Activated T-helper 2 cell treated with anti-CD3 and anti-CD28 coated beads, Interferon-gamma antibody, Interleukin-2, Interleukin-4, amounts not matched to agents 10 μg/mL and 5 μg/mL and 100 μg/mL, durations not matched to agents 14 hours and 24 hours and 36 hours (primary cell): ENCODE measurements at regions not wholly inside any gene's neighbourhood (a gene's known extent, or its start where the extent isn't known, plus 50 kb on each side); places are given as distances from the start of the nearest gene placed in this dataset.
"Not testable (repeated sequence)": the region's sequence is repeated elsewhere in the genome, so short reads cannot be mapped to it uniquely, and the experiment has no call there.

Experiments used
- DNase-seq: peaks from one replicate; pipeline ENCODE4 v3.0.0; 2021; ENCODE audit warnings: low spot score
- H3K27ac Mint-ChIP-seq: one replicate; pipeline ENCODE4 v1.8.0; 2021; ENCODE audit warnings: mixed read lengths
- H3K27me3 Mint-ChIP-seq: one replicate; pipeline ENCODE4 v1.8.0; 2021; ENCODE audit warnings: low read depth, mixed read lengths
- H3K36me3 Mint-ChIP-seq: one replicate; pipeline ENCODE4 v1.8.0; 2021; ENCODE audit warnings: low read depth, mixed read lengths
- H3K4me1 Mint-ChIP-seq: one replicate; pipeline ENCODE4 v1.8.0; 2021; ENCODE audit warnings: low read depth, mixed read lengths
- H3K4me3 Mint-ChIP-seq: one replicate; pipeline ENCODE4 v1.8.0; 2021; ENCODE audit warnings: low read depth, mild to moderate bottlenecking, moderate library complexity, mixed read lengths
- H3K9me3 Mint-ChIP-seq: one replicate; pipeline ENCODE4 v1.8.0; 2021; ENCODE audit warnings: mixed read lengths
- intact Hi-C: fragments of 100-400 bp; cut with micrococcal nuclease; formaldehyde crosslinking; loops from one replicate; pipeline ENCODE4 v1.15.1; 2023

GRCh38 chr2:57185568-57185967 lies 861.0 kb upstream of the VRK2 start:
- H3K4me3 Mint-ChIP-seq, result no peak overlapping the region
- H3K4me1 Mint-ChIP-seq, result no peaks in the 10 kb centered on the region
- H3K9me3 Mint-ChIP-seq, result peaks cover 11% of the 10 kb centered on the region
- no peak overlapping the region for H3K27ac Mint-ChIP-seq
- no peaks in the 10 kb centered on the region for H3K36me3 Mint-ChIP-seq
- intact Hi-C loops, result loop anchor here (5.0 kb wide), 1 partner anchor 47 kb away; no protein-coding TSS in a partner anchor
- no peaks in the 10 kb centered on the region for H3K27me3 Mint-ChIP-seq
- DNase-seq, result no peak

- Mint-ChIP-seq H3K27ac (no peak overlapping the region), H3K36me3 (no peaks in the 10 kb centered on the region), H3K27me3 (no peaks in the 10 kb centered on the region), H3K4me3 (no peak overlapping the region), H3K9me3 (peaks cover 19% of the 10 kb centered on the region), H3K4me1 (no peaks in the 10 kb centered on the region)
- no peak for DNase-seq
- intact Hi-C loops, result no loop called here
These were observed 856.6 kb upstream of the VRK2 start for GRCh38 chr2:57190007-57190406.

DNA sequence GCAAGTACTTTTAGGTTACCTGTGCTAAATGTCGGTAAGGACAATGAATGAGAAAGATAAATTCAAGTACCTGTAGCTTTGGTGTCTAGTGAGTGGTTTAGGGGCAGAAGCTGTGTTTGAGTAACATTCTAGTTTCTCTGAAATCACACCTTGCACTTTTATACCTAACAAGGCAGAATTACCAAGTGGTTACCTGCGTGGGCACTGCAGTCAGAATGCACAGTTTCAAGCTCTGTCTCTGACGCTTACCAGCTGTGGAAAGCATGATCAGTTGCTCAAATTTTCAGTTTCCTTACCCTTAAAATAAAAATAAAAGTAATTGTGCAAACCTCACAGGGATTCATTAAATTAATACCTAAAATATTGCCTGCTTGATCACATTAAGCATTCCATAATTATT lies 846.9 kb upstream of the VRK2 start:
- Mint-ChIP-seq H3K36me3 (no peaks in the 10 kb centered on the region), H3K4me3 (no peak overlapping the region), H3K4me1 (no peaks in the 10 kb centered on the region), H3K27me3 (no peaks in the 10 kb centered on the region), H3K9me3 (peaks cover 27% of the 10 kb centered on the region), H3K27ac (no peak overlapping the region)
- intact Hi-C loops, result no loop called here
- no peak for DNase-seq

- Mint-ChIP-seq H3K4me3 (no peak overlapping the region), H3K27me3 (no peaks in the 10 kb centered on the region), H3K4me1 (no peaks in the 10 kb centered on the region), H3K9me3 (peaks cover 22% of the 10 kb centered on the region), H3K27ac (no peak overlapping the region), H3K36me3 (no peaks in the 10 kb centered on the region)
- no peak for DNase-seq
- intact Hi-C loops, result no loop called here
These were observed 842.2 kb upstream of the VRK2 start for GRCh38 chr2:57204364-57204763.

GRCh38 chr2:57205241-57205640 lies 841.4 kb upstream of the VRK2 start:
- Mint-ChIP-seq H3K36me3 (no peaks in the 10 kb centered on the region), H3K27me3 (no peaks in the 10 kb centered on the region), H3K9me3 (peaks cover 23% of the 10 kb centered on the region), H3K27ac (no peak overlapping the region), H3K4me3 (no peak overlapping the region), H3K4me1 (no peaks in the 10 kb centered on the region)
- intact Hi-C loops, result no loop called here
- DNase-seq, result no peak

- DNase-seq, result no peak
- intact Hi-C loops, result no loop called here
- peaks cover 26% of the 10 kb centered on the region for H3K9me3 Mint-ChIP-seq
These were observed 839.4 kb upstream of the VRK2 start for GRCh38 chr2:57207191-57207590.

GRCh38 chr2:57209799-57210198 lies 836.8 kb upstream of the VRK2 start:
- H3K36me3 Mint-ChIP-seq, result no peaks in the 10 kb centered on the region
- H3K9me3 Mint-ChIP-seq, result peaks cover 33% of the 10 kb centered on the region
- H3K27ac Mint-ChIP-seq, result no peak overlapping the region
- no peaks in the 10 kb centered on the region for H3K4me1 Mint-ChIP-seq
- no peaks in the 10 kb centered on the region for H3K27me3 Mint-ChIP-seq
- no peak for DNase-seq
- H3K4me3 Mint-ChIP-seq, result no peak overlapping the region
- intact Hi-C loops, result no loop called here

More at GRCh38 chr2:57207191-57207590, 839.4 kb upstream of the VRK2 start:
- Mint-ChIP-seq H3K4me3 (no peak overlapping the region), H3K27me3 (no peaks in the 10 kb centered on the region), H3K4me1 (no peaks in the 10 kb centered on the region), H3K36me3 (no peaks in the 10 kb centered on the region), H3K27ac (no peak overlapping the region)

DNA sequence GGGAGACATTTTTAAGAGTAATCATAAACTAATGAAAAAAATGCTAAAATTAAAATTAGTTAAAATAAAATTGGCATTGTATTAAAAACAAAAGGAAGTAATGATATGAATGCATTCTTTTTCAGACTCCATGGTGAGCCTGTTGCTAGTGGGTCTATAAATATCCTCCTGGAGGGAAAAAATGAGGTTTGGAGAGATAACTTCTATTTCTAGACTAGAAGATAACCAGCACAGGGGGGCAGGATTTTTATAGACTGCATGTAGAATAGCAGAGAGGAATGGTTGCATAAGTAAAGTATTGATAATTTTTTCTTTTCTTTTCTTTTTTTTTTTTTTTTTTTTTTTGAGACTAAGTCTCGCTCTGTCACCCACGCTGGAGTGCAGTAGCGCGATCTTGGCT lies 835.8 kb upstream of the VRK2 start:
- no peaks in the 10 kb centered on the region for H3K4me1 Mint-ChIP-seq
- H3K9me3 Mint-ChIP-seq, result peaks cover 30% of the 10 kb centered on the region
- H3K27me3 Mint-ChIP-seq, result no peaks in the 10 kb centered on the region
- H3K4me3 Mint-ChIP-seq, result no peak overlapping the region
- intact Hi-C loops, result no loop called here
- no peak for DNase-seq
- no peak overlapping the region for H3K27ac Mint-ChIP-seq
- no peaks in the 10 kb centered on the region for H3K36me3 Mint-ChIP-seq

DNA sequence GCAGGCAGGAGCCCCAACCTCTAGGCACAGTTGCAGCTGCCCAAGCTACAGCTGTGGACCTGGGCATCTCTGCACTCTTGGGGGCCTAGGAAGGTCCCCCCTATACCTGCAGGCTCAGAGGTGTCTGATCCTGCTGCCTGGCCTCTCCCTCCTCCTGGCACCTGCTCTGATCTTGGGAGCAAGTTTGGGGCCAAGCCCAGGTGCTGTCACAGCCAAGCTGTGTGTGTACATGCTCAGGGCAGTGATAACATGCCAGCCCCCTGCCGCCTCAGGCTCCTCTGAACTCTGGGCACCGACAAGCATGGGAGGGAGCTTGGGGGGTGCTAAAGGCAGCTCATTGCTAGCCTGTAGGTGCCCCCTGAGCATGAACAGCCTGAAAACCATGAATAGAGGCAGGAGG lies 829.6 kb upstream of the VRK2 start:
- intact Hi-C loops, result no loop called here
- DNase-seq, result no peak
- H3K27ac Mint-ChIP-seq, result no peak overlapping the region
- H3K4me1 Mint-ChIP-seq, result no peaks in the 10 kb centered on the region
- no peaks in the 10 kb centered on the region for H3K36me3 Mint-ChIP-seq
- no peak overlapping the region for H3K4me3 Mint-ChIP-seq
- H3K27me3 Mint-ChIP-seq, result no peaks in the 10 kb centered on the region
- peaks cover 36% of the 10 kb centered on the region for H3K9me3 Mint-ChIP-seq

DNA sequence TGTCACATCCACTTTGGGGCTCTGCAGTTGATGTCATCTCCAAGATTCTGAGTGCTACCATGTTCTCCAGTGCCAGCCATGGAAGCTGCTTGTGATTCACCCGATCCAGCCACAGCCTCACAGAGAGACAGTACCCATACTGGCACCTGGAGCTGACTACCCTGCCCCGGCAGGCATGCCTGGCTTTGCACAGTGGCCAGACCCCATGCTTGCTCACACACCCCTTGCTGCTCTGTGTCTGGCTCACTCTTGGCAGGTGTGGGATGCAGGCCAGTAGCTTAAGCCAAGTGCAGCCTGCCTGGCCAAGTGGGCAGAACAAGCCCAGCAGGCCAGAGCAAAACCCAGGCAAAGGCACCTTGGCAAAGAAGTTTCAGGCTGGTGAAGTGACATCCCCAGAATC lies 828.4 kb upstream of the VRK2 start:
- Mint-ChIP-seq H3K4me1 (no peaks in the 10 kb centered on the region), H3K27me3 (no peaks in the 10 kb centered on the region), H3K36me3 (no peaks in the 10 kb centered on the region), H3K27ac (no peak overlapping the region), H3K4me3 (no peak overlapping the region), H3K9me3 (peaks cover 26% of the 10 kb centered on the region)
- intact Hi-C loops, result no loop called here
- no peak for DNase-seq

DNA sequence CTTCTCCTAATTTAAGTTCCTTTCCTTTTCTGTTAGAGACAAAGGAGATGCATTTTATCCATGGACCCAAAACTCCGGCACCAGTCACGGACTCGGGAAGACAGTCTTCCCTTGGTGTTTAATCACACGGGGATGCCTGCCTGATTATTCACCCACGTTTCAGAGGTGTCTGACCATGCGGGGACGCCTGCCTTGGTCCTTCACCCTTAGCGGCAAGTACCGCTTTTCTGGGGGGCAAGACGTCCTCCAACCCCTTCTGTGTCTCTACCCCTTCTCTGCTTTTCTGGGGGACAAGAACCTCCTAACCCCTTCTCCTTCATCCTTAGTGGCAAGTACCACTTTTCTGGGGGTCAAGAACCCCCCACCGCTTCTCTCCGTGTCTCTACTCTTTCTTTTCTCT lies 816.9 kb upstream of the VRK2 start:
- not testable (repeated sequence) for H3K4me1 Mint-ChIP-seq, DNase-seq, H3K27me3 Mint-ChIP-seq, H3K9me3 Mint-ChIP-seq, H3K4me3 Mint-ChIP-seq, H3K36me3 Mint-ChIP-seq, H3K27ac Mint-ChIP-seq
- intact Hi-C loops, result loop anchor here (5.0 kb wide), 1 partner anchor 42 kb away; no protein-coding TSS in a partner anchor

GRCh38 chr2:57232341-57232740 lies 814.3 kb upstream of the VRK2 start:
- H3K36me3 Mint-ChIP-seq, H3K27ac Mint-ChIP-seq, H3K27me3 Mint-ChIP-seq, DNase-seq, H3K4me3 Mint-ChIP-seq, H3K4me1 Mint-ChIP-seq, H3K9me3 Mint-ChIP-seq: not testable (repeated sequence)
- intact Hi-C loops, result loop anchor here (5.0 kb wide), 1 partner anchor 45 kb away; no protein-coding TSS in a partner anchor

DNA sequence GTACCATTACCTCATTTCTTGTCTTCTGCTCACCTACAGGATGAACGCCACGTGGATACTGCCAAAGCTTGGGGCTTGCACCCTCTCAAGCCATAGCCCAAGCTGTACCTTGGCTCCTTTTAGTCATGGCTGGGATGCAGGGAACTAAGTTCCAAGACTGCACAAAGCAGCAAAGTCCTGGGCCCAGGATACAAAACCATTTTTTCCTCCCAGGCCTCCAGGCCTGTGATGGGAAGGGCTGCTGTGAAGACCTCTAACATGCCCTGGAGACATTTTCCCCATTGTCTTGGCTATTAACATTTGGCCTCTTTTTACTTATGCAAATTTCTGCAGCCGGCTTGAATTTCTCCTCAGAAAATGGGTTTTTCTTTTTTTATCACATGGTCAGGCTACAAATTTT lies 795.1 kb upstream of the VRK2 start:
- peaks cover 50% of the 10 kb centered on the region for H3K9me3 Mint-ChIP-seq
- intact Hi-C loops, H3K27ac Mint-ChIP-seq, H3K4me1 Mint-ChIP-seq, H3K27me3 Mint-ChIP-seq, H3K4me3 Mint-ChIP-seq, H3K36me3 Mint-ChIP-seq, DNase-seq: not testable (repeated sequence)

GRCh38 chr2:57276408-57276807 lies 770.2 kb upstream of the VRK2 start:
- H3K9me3 Mint-ChIP-seq, result peaks cover 58% of the 10 kb centered on the region
- intact Hi-C loops, H3K36me3 Mint-ChIP-seq, H3K4me3 Mint-ChIP-seq, H3K27ac Mint-ChIP-seq, DNase-seq, H3K27me3 Mint-ChIP-seq, H3K4me1 Mint-ChIP-seq: not testable (repeated sequence)
